SH-SY5Y (cell line): ENCODE measurements at regions not wholly inside any gene's neighbourhood (a gene's known extent, or its start where the extent isn't known, plus 50 kb on each side); places are given as distances from the start of the nearest gene placed in this dataset.

Experiments
- GATA2 ChIP-seq: IDR thresholded peaks from 2 replicates; pipeline ENCODE4 v1.6.1; 2011; ENCODE audit warnings: mild to moderate bottlenecking, low read depth, low read length
- GATA3 ChIP-seq: IDR thresholded peaks from 2 replicates; pipeline ENCODE4 v1.6.1; 2011; ENCODE audit warnings: low read depth, mild to moderate bottlenecking, low read length, moderate library complexity

GRCh38 chr17:62892061-62892675 lies 73.9 kb upstream of the TANC2 start:
- TF ChIP-seq GATA3 = no peak
- TF ChIP-seq GATA2 = no peak
